Activated T-cell treated with anti-CD3 and anti-CD28 coated beads for 4 hours (primary cell): ENCODE measurements at regions not wholly inside any gene's neighbourhood (a gene's known extent, or its start where the extent isn't known, plus 50 kb on each side); places are given as distances from the start of the nearest gene placed in this dataset.
"Not testable (repeated sequence)": the region's sequence is repeated elsewhere in the genome, so short reads cannot be mapped to it uniquely, and the experiment has no call there.

Experiments used
- DNase-seq: peaks from one replicate; pipeline ENCODE4 v3.0.0-alpha.2; 2020

DNA sequence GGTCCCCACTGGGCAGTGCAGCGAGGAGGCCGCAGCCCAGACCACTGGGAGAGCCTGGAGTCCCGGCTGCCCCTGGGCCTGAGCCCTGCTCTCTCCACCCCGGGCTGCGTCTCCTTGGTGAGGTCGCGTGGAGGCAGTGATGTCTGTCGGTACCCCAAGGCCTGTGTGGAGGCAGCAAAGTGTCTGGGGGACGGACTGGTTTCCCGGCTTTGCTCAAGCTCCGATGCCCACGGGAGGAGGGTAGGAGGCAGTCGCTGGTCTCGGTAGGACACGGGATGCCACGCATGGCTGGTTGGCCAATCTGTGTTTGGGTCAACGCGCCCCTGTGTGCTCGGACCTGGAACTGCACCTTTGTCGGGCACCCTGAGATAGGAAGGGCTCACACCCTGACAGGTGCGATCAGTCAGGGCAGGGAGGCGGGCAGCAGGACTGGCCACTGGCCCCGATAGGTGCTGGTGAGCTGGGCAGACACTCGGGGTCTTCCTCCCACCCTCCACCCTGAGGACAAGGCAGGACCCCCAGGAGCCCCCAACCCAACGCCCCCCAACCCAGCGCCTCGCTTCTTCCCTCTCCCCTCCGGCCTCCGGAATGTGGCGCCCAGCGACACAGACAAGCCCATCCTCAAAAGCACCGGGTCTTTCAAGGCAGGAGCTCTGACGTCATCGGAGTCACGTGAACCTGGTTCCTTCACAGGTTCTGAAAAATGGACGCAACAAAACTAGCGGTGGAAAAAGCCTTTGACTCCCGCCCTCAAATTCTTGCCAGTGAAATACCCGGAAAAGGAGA lies 288.6 kb downstream of the NDUFA10 start:
- no peak for DNase-seq

DNA sequence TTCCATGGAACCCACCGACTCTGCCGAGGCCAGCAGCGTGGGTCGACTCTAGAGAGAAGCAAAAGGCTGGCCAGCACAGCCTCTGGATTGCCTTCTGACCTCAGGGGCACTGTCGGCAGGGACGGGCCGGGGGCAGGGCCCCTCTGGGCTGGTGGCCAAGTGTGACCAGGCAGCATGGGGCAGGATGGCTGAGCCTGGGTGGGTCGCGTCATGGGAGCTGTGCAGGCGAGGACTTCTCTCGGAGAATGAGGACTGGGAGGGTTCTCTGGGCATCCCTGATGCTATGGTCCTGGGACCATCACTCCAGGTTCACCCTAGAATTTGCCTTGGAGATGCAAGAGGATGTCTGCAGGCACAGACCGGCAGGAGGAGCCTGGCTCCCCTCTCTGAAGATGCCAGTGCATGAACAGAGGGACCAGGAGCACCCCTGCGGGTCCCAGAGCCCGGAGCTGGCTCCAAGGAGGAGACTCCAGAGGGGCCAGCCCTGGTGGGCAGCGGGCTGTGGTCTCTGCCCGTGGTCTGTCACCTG lies 289.2 kb downstream of the NDUFA10 start:
- DNase-seq: no peak

DNA sequence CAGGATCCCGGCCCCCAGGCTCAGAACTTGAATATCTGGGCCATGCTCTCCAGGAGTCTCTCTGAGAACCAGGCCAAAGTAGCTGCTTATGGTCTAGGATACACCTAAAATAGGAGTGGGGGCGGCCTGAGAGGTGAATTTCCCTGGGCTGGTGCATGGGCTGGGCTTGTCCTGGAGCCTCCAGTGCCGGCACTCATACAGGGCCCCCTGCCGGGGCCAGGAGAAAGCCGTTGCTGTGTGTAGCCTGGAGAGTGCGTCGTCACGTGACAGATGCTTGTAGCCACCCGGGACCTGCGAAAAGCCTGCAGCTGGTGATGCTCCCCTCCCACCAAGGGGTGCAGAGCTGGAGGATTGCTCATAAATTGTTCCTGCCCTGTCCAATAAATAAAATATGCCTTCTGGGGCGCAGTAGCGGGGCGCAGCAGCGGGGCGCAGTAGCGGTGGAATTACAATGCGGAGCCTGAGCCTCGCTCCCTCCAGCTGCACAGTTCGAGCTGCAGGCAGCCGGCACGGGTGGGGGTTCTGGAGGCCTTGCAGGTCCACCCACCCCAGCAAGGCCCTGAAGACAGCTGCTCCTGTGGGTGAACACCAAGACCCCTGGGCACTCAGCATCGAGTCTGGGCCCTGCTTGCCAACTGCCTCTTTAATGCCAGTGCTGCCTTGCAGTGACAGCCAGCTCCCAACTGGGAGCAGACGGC lies 289.9 kb downstream of the NDUFA10 start:
- DNase-seq: no peak

DNA sequence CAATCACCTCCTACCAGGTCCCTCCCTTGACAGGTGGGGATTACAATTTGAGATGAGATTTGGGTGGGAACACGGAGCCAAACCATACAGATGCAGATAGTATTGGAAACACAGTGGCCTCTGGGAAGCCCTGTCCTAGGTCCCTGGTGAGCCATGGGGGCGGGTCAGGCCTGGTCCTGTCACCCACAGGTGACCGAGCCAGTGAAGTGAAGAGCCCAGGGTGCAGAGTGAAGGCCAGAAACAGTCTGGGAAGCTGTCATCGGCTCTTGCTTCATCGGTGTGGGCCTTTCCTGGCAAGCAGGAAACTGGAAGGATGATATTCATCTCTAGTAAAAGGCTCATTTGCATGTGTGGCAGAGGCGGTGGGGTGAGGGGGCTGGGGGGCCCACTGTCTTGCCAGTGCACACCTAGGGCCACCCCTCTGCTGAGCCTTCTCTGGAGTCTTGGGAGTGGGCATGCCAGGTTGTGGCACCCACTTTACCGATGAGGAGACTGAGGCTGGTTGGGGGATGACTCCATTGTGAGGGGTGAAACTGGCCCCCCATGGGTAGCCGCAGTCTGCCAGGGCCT lies 290.6 kb downstream of the NDUFA10 start:
- DNase-seq: no peak

DNA sequence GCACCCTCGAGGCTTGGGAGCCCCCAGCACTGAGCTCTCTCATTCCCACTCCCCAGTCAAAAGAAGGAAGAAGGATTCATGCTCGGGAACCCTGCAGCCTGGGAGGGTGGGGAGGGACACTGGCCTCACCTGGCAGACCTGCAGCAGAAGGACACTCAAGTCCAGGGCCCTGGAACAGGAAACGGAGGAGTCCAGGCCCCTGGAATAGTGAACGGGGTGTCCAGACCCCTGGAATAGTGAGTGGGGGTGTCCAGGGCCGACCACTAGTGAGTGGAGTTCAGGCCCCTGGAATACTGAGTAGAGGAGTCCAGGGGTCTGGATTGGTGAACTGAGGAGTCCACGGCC lies 292.5 kb downstream of the NDUFA10 start:
- no peak for DNase-seq

DNA sequence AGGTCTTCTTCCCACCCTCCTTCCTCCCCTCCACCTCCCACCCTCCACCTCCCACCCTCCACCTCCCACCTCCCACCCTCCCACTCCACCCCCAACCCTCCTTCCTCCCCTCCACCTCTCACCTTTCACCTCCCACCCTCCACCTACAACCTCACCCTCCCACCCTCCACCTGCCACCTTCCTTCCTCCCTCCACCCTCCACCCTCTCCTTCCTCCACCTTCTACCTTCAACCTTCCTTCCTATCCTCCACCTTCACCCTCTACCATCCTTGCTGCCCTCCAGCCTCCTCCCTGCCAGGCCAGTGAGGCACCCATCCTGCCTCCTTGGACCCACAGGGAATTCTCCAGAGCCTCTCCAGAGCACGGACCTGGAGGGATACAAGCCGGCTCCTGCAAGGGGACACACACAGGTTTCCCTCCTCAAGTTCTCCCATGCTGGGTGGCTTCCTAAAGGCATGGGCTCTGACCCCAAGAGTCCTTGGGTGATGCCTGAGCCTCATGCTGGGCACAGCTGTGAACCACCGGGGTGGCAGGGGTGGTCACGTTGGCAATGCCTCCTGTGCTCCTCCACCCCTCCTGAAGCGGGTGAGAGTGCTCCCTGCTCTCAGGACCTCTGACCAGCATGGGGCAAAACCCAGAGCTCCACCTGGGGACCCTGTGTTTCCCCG lies 293.0 kb downstream of the NDUFA10 start:
- DNase-seq: no peak

DNA sequence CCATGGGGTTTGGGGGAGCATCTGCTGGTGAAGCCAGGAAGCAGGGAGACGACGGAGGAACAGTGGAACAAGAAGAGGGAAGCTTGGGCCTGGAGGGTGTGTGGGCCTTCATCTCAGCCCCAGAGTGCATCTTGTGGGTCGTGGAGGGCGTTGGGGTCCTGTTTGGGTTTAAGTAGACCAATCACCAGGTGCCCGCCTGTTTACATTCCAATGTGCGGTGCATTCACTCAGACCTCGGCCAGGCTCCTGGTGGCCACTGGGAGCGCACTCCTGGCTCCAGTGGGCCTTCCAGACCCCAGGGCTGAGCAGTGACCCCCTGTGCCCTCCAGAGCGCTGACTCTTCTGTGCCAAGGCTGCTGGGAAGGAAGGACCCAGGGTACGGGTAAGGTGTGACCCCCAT lies 293.7 kb downstream of the NDUFA10 start:
- DNase-seq: no peak

DNA sequence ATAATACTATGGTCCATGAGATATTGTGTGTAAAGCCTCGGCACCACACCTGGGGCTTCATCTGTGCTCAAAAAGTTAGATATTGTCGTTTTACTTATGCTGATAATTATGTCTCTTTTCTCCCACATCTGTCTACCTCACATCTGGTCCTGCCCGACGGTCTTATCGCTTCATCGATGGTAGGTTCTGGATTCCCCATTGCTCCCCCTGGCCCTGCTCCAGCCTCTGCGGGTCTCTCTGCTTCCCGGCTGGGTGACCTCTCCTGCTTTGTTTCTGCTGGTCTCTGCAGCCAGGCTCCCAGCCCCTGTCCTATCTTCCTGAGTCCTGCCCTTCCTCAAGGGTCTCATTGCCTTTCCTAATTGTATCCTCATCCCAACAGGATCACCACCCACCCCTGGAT lies 294.2 kb downstream of the NDUFA10 start:
- DNase-seq: no peak

DNA sequence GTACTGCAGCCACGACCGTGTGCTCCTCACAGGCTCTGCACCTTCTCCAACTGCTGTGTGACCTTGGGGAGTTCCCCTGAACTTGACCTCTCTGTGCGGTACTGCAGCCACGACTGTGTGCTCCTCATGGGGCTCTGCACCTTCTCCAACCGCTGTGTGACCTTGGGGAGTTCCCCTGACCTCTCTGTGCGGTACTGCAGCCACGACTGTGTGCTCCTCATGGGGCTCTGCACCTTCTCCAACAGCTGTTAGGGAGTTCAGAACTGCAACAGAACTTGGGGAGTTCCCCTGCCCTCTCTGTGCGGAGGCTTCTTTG lies 294.6 kb downstream of the NDUFA10 start:
- DNase-seq: not testable (repeated sequence)

DNA sequence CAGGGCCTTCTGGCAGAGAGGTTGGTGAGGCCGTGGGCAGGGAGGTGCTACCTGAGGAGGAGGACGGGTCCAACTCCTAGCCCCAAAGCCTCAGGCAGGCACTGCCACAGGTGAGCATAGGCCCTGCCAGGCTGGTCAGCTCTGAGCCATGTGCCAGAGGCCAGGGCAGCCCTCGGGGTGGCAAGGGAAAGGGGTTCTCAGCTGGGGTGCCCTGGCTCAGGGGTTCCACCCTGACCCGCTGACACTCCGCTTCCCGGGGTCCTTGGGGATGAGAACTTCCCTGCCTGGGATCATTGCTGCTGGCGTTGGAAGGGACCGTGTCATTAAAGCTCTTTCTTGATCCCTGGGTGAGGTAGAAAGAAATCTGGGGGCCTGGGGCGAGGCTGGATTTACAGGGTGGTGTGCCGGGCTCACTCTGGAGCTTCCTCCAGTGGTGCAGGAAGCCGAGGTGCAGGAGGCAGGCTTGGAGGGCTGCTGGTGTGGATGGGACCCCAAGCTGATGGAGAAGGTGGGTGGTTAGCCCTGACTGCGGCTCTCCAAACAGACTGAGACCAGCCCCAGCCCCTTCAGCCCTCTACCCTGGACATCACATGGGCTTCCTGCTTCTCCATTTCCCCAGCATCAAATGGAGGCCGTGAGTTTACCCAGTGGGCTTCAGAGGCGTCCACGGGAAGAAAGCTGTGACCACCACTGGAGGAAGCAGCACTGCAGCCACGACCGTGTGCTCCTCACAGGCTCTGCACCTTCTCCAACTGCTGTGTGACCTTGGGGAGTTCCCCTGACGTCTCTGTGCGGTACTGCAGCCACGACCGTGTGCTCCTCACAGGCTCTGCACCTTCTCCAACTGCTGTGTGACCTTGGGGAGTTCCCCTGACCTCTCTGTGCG lies 295.2 kb downstream of the NDUFA10 start:
- no peak for DNase-seq

DNA sequence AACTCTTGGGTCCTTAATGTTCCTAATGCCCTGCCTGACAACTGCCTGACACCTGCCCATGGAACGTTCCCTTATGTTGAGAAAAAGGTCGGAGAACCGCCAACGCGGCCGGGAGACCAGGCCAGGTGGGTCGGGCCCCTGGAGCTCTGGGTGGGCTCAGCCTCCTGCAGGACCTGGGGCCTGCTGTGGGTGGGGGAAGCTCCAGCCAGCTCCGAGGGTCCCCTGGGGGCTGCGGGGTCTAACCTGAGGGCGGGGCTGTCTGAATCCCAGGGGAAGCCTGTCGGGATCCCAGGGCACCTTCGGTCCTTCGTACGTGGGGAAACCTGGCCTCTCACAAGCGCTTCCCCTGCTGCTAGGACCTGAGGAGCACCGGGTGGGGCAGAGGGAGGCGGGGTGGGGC lies 296.0 kb downstream of the NDUFA10 start:
- DNase-seq: no peak

DNA sequence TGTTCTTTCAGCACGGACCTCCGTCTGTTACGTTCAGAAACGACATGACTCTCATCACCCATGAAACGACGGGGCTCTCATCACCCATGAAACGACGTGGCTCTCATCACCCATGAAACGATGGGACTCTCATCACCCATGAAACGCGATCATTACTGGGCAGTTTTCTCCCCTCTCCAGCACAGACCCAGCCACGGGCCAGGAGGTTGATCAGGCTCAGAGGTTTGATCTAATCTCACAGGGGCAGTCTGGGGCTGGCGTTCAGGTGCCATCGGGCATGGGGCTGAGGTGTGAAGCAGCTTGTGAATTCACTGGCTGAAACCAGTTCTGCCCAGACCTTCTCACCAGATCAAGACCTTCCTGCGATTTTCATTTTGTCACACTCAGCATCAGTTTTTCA lies 296.4 kb downstream of the NDUFA10 start:
- DNase-seq: no peak

DNA sequence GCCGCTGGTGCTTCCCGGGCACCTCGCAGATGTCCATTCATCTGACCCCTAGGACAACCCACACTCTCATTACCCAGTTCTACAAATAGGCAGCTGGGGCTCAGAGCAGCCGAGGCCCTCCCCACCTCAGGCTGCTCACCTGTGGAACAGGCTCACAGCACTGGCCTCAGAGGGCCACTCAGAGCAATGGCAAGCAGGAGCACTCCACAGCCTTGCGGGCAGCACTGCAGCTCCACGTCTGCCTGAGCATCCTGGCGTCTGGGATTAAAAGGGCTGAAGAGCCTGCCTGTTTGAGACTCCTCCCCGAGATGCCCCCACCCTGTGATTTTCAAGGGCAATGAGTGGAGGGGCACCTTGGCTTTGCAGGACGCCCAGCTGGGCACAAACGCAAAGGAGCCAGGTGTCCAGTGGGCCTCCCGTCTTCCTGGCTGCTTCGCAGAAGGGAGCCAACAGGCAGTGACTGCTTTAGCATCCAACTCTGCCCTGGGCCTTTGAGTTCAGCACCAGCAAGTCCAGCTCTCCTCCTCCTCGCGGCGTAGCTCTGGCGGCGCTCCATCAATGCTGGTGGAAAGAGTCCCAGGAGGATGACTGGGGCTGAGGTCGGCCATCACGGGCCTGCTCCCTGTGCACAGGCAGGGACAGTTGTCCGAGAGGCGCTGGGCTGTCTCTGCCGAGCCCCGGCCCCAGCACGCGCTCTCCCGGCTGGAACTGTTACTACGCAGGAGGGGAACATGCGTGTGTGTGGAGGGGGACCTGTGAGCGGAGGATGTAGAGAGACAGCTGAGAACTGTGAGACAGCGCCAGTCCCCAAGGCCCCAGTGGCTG lies 297.2 kb downstream of the NDUFA10 start:
- no peak for DNase-seq

DNA sequence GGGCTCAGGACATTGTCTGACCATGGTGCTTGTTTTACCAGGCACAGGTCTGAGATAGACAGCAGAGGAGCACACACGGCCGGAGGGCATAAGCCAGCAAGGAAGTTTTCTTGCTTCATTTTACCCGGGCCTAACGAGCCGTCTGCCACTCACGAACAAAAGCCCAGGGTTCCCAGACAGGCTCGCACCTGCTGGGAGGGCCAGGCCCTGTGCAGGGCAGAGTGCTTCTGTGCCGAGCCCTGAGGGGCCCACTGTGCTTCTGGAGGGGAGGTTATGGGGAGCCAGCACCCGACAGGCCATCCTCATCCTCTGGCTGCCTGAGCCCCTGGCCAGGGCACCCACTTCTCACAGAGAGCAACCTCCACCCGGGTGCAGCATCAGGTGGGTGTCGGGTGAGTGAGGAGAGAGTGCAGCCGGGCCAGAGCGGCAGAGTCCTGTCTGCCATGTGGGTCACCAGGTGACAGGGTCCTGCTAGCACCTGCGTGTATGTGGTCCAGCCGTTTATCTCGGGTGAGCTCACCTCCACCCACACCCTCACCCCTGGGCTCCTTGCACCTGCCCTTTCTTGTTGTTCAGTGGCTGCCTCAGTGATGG lies 297.9 kb downstream of the NDUFA10 start:
- DNase-seq: no peak

DNA sequence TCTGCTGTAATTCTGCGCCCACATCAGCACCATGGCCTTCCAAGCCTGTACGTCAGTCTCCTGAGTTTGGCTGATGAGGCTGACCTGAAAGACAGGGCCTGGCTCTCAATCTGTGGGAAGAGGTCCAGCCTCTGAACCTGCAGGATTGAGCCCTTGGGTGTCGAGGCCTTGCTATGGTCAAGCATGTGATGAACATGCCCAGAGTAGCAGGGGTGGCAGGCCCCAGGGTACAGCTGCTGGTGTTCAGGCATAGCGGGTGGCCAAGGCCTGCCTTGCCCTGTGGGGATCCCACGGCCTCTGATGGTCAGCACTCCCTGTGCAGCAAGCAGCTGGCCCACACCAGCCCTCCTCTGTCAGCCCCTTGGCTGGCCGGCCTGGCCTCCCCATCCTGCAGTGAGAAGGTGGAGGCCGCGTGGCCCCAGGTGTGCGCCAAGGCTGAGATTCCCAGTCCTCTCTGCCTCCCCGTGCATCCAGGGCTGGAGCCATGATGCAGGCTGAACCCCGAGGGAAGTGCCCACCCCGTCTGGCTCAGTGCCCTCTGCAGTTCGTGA lies 298.4 kb downstream of the NDUFA10 start:
- no peak for DNase-seq

DNA sequence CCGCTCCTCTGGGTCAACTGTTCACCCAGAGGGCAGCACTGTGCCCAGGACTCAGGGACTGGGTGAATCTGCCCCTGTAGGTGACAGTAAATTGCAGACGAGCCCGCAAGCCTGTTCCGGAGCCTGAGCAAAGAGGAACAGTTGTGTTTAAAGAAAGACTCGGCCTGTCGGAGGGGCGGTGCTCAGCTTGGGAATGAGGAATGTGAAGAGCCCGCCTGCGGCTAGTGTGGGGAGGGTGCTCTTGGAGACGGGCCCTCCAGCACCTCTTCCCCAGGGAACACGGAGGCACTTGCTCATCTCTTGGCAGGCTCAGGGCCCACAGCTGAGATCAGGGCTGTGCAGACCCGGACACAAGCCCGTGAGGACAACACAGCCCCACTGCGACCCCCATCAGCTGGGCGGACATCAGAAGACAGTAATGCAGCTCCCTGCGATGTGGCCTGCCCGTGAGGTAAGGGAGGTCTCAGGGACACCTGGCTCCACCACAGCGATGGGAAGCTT lies 299.0 kb downstream of the NDUFA10 start:
- DNase-seq: no peak

DNA sequence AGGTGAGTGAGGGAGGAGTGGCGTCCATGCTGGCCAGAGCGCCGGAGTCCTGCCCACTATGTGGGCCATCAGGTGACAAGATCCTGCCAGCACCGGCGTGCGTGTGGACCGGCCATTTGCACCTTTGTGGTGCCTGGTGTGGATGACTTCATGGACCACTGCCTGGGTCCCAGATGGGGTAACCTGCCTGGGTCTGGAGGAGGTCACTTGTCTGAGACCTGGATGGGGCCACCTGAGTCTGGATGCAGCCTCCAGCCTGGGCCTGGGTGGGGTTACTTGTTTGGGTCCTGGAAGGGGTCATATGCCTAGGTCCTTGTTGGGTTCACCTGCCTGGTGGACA lies 299.6 kb downstream of the NDUFA10 start:
- DNase-seq: no peak

DNA sequence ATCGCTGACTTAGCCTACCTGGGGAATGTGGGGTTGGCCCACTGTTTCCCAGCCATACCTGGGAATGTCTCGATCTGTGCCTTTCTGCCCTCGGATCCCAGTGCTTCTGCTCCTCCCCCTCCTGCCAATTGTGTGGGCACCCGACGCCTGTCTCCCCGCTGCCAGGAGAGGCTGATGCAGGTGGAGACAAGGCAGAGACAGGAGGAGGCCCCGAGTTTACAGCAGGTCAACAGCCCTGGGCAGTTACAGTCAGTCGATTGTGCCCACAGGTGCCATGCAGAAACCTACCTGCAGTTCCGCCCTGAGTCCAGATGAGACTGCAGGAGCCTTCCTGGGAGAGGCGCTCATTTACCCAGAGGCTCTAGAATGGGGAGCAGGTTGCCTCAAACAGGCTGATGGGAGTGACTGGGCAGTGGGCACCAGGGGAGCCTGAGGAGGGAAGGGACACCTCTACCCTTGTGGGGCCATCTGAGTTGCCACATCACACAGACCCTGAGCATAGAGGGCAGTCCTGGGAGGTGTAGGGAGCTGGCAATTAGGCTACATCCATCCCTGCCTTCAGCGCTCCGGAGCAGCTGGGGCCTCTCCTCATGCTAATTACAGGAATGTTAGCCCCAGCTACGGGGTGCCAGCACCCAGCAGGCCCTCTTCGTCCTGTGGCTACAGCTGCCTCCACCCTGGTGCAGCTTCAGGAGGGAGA lies 300.1 kb downstream of the NDUFA10 start:
- DNase-seq: no peak

DNA sequence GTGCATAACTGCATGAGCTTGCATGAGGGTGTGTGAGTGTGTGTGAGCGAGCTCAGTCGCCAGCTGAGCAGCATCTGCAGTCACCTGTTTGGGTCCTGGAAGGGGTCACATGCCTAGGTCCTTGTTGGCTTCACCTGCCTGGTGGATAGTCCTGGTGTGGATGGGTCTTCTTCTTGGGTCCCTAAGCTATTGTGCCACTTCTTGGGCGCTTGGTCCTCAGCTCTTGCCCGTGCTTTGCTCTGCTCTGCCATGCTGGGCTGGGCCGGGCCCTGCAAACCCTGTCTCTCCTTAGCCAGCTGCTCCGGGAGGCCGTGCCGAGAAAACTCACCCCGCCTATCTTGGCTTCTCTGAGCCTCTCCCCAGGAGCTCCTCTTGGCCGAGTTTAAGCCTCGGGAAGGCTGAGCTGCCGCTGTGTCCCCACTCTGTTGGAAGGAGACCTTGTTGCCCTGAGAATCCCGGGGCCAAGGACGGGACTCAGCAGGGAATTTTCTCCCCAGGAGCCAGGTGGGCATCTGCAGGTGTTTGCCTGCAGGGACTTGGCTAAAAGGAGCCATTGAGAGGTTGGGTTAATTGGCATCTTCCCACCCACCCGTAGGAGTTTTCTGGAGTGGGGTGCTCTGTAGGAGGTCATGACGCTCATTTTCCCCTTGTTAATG lies 300.8 kb downstream of the NDUFA10 start:
- no peak for DNase-seq
